OCI-LY1 (cell line): ENCODE measurements at regions not wholly inside any gene's neighbourhood (a gene's known extent, or its start where the extent isn't known, plus 50 kb on each side); places are given as distances from the start of the nearest gene placed in this dataset.

Source experiments
- H2AFZ ChIP-seq: fragments of 200-600 bp; sonication (generic), shearing (Covaris generic); 2 replicates; pipeline ENCODE4 v1.6.0; 2014; ENCODE audit warnings: antibody characterized with exemption, mild to moderate bottlenecking, low read length
- H3F3A ChIP-seq: fragments of 200-600 bp; sonication (generic), shearing (Covaris generic); 2 replicates; pipeline ENCODE4 v1.6.0; 2014; ENCODE audit warnings: mild to moderate bottlenecking, antibody characterized with exemption, low read length, moderate library complexity; ENCODE audit not compliant: insufficient read depth
- H3K27ac ChIP-seq: fragments of 200-600 bp; sonication (generic); 2 replicates; pipeline ENCODE4 v1.5.1; 2014; ENCODE audit warnings: low read length, mixed run types, mild to moderate bottlenecking, low read depth; ENCODE audit not compliant: poor library complexity, severe bottlenecking
- H3K27me3 ChIP-seq: fragments of 200-600 bp; sonication (generic); 2 replicates; pipeline ENCODE4 v1.6.0; 2014; ENCODE audit warnings: antibody characterized with exemption, mild to moderate bottlenecking, low read length, moderate library complexity; ENCODE audit not compliant: insufficient read depth
- H3K36me3 ChIP-seq: fragments of 200-600 bp; sonication (generic); 2 replicates; pipeline ENCODE4 v1.6.1; 2014; ENCODE audit warnings: mild to moderate bottlenecking, antibody characterized with exemption, low read length, moderate library complexity, mixed read lengths; ENCODE audit not compliant: insufficient read depth
- H3K4me1 ChIP-seq: fragments of 200-600 bp; sonication (generic); 2 replicates; pipeline ENCODE4 v1.5.1; 2014; ENCODE audit warnings: mild to moderate bottlenecking, low read length, moderate library complexity; ENCODE audit not compliant: insufficient read depth, severe bottlenecking
- H3K4me2 ChIP-seq: fragments of 200-600 bp; sonication (generic), shearing (Covaris generic); 2 replicates; pipeline ENCODE4 v1.6.1; 2014; ENCODE audit warnings: low read length
- H3K4me3 ChIP-seq: fragments of 200-600 bp; sonication (generic); 2 replicates; pipeline ENCODE4 v1.5.1; 2014; ENCODE audit warnings: low read length, low read depth, mild to moderate bottlenecking, mixed read lengths; ENCODE audit not compliant: poor library complexity, severe bottlenecking
- H3K79me2 ChIP-seq: fragments of 200-600 bp; shearing (Covaris generic); 2 replicates; pipeline ENCODE4 v1.6.1; 2016; ENCODE audit warnings: mixed run types, low read length, mixed read lengths; ENCODE audit not compliant: insufficient read depth
- H3K9ac ChIP-seq: fragments of 200-600 bp; sonication (generic), shearing (Covaris generic); 2 replicates; pipeline ENCODE4 v1.6.1; 2014; ENCODE audit warnings: mild to moderate bottlenecking, low read length, mixed read lengths
- H3K9me2 ChIP-seq: fragments of 200-600 bp; sonication (generic), shearing (Covaris generic); 2 replicates; pipeline ENCODE4 v1.6.1; 2014; ENCODE audit warnings: low read depth, mild to moderate bottlenecking, low read length, mixed read lengths
- H3K9me3 ChIP-seq: fragments of 200-600 bp; shearing (Covaris generic); 2 replicates; pipeline ENCODE4 v1.6.1; 2014; ENCODE audit warnings: low read length, mixed read lengths
- H4K20me1 ChIP-seq: fragments of 200-600 bp; sonication (generic), shearing (Covaris generic); 2 replicates; pipeline ENCODE4 v1.6.0; 2016; ENCODE audit warnings: mild to moderate bottlenecking, low read length; ENCODE audit not compliant: insufficient read depth
- EZH2 ChIP-seq: fragments of 200-600 bp; sonication (generic), shearing (Covaris generic); IDR thresholded peaks from 2 replicates; pipeline ENCODE4 v1.8.0; 2017; ENCODE audit warnings: borderline replicate concordance, mixed run types, mild to moderate bottlenecking, antibody characterized with exemption, low read length, moderate library complexity, mixed read lengths
- TF ChIP-seq, protein P1 (sequence below): fragments of 200-600 bp; sonication (generic), shearing (Covaris generic); IDR thresholded peaks from 2 replicates; pipeline ENCODE4 v1.5.1; 2017; ENCODE audit warnings: mild to moderate bottlenecking, antibody characterized with exemption, low read length, moderate library complexity, mixed read lengths

DNA sequence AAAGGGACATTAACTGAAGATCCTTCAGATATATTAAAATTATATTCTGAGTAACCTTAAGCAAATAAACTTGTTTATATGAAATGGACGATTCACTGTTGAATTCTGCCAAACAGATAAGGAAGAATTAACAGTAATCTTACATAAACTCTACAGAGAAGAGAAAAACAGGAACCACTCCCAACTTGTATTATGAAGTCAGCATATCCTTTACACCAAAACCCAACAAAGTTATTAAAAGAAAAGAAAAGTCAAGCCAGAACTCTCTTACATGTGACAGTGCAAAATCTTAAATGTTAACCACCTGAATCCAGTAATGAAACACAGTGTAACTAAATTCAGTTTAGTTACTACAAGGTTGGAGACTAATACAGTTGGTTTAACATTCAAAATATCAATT is 185.8 kb downstream of the DEPDC1B start:
- Histone ChIP-seq H3K9ac (no peak overlapping the region), H3F3A (no peaks in the 10 kb centered on the region), H3K27me3 (no peaks in the 10 kb centered on the region), H2AFZ (no peak overlapping the region), H3K36me3 (peaks cover 20% of the 10 kb centered on the region; the same call in 1 of the 2 replicates), H3K4me3 (no peak overlapping the region), H3K4me2 (no peak overlapping the region), H3K27ac (no peak overlapping the region), H3K79me2 (peaks cover 46% of the 10 kb centered on the region), H3K9me3 (no peaks in the 10 kb centered on the region), H3K9me2 (no peaks in the 10 kb centered on the region), H3K4me1 (peaks cover 14% of the 10 kb centered on the region), H4K20me1 (no peaks in the 10 kb centered on the region)
- TF ChIP-seq, protein P1, sequence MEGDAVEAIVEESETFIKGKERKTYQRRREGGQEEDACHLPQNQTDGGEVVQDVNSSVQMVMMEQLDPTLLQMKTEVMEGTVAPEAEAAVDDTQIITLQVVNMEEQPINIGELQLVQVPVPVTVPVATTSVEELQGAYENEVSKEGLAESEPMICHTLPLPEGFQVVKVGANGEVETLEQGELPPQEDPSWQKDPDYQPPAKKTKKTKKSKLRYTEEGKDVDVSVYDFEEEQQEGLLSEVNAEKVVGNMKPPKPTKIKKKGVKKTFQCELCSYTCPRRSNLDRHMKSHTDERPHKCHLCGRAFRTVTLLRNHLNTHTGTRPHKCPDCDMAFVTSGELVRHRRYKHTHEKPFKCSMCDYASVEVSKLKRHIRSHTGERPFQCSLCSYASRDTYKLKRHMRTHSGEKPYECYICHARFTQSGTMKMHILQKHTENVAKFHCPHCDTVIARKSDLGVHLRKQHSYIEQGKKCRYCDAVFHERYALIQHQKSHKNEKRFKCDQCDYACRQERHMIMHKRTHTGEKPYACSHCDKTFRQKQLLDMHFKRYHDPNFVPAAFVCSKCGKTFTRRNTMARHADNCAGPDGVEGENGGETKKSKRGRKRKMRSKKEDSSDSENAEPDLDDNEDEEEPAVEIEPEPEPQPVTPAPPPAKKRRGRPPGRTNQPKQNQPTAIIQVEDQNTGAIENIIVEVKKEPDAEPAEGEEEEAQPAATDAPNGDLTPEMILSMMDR: no peak
- no peak for TF ChIP-seq EZH2

DNA sequence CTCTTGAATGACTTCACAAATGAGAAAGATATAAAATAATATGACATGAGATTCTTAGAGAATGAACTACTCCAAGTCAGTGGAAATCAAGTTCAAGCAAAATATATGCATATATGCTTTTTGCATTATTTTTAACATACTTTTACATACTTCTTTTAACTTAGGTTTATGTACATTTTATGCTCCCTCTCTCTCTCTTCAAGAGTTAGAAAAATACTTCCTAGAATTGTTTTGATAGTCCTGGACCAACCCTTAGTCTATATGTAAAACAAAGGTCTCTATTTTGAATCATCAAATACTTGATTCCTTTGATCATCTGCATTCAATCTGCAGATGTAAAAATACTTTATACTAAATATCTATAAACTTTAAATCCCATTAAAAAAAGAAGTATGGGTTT is 187.8 kb downstream of the DEPDC1B start:
- Histone ChIP-seq H3K9ac (no peak overlapping the region), H2AFZ (no peak overlapping the region), H4K20me1 (no peaks in the 10 kb centered on the region), H3K4me2 (no peak overlapping the region), H3K79me2 (peaks cover 38% of the 10 kb centered on the region; the same call in 1 of the 2 replicates), H3F3A (no peaks in the 10 kb centered on the region), H3K27ac (no peak overlapping the region), H3K4me3 (no peak overlapping the region), H3K9me3 (no peaks in the 10 kb centered on the region), H3K36me3 (peaks cover 2% of the 10 kb centered on the region; the same call in 1 of the 2 replicates), H3K4me1 (peaks cover 9% of the 10 kb centered on the region), H3K9me2 (no peaks in the 10 kb centered on the region), H3K27me3 (no peaks in the 10 kb centered on the region)
- TF ChIP-seq EZH2: no peak
- TF ChIP-seq, protein P1: no peak

DNA sequence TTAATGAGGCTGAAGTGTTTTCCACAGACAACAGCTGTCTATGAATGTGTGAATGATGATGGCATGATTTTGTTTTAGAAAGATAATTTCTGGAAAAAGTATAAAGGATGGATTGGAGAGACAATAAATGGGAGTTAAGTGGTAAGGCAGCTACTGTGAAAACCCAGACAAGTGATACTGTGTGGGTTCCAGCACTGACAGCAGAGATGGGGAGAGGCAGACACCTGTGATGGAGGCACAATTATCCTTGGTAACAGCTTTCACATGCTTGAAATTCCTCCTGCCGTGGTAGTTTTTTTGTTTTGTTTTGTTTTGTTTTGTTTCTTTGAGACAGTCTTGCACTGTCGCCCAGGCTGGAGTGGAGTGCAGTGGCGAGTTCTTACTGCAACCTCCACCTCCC is 189.3 kb downstream of the DEPDC1B start:
- H3K4me2 ChIP-seq: no peak overlapping the region
- no peaks in the 10 kb centered on the region for H4K20me1 ChIP-seq
- no peaks in the 10 kb centered on the region for H3K9me3 ChIP-seq
- H2AFZ ChIP-seq: no peak overlapping the region
- H3K9me2 ChIP-seq: no peaks in the 10 kb centered on the region
- H3K79me2 ChIP-seq: peaks cover 38% of the 10 kb centered on the region; the same call in 1 of the 2 replicates
- no peak for TF ChIP-seq EZH2
- TF ChIP-seq, protein P1: no peak
- H3K9ac ChIP-seq: no peak overlapping the region
- H3K4me1 ChIP-seq: peaks cover 23% of the 10 kb centered on the region
- no peak overlapping the region for H3K27ac ChIP-seq
- H3K27me3 ChIP-seq: no peaks in the 10 kb centered on the region
- H3K36me3 ChIP-seq: no peaks in the 10 kb centered on the region
- H3F3A ChIP-seq: no peaks in the 10 kb centered on the region
- no peak overlapping the region for H3K4me3 ChIP-seq
